ENCODE measurements at regions not wholly inside any gene's neighbourhood (a gene's known extent, or its start where the extent isn't known, plus 50 kb on each side); places are given as distances from the start of the nearest gene placed in this dataset.

DNA sequence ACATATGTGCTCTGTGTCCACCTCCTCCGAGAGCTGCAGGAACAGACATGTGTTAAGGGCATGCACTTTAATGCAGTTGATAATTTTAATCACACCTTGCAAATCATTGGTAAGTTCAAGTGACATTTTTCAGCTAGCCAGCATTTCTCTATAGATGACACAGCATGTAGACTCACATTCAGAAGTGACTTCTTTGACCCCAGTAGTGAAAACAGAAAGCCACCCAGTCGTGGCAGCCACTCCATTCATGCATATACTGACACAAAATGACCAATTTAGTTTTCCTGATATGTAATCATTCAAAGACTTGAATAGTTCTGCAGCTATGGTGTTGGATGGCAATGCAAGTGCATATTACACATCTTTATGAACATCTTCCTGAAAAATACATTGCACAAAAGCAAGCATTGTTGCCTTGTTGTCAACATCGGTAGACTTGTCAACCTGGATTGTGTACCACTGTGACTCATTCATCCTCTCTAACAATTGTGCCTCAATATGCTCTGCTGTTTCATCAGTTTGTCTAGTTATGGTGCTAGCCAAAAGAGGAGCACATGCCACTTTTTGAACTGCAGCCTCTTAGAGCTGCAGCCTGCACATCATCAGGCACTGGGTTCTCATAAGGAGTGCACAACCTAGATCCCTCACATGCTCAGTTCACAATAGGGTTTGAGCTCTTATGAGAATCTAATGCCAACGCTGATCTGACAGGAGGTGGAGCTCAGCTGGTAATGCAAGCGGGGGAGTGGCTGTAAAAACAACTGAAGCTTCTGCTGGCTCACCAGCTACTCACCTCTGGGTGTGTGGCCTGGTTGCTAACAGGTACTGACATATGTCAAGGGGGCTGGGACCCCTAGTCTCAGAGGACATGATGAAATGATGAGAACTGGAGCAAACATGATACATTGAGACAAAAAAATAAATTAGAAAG lies 622.0 kb downstream of the PYDC2 start:
- TF ChIP-seq CTCF (IDR thresholded peaks at IDR 0.05) (no peak), EZH2 (IDR thresholded peaks at IDR 0.05) (no peak), EZH2phosphoT487 (IDR thresholded peaks at IDR 0.05) (no peak)

All from neural progenitor cell (in vitro differentiated cells).